Stimulated activated naive CD4-positive, alpha-beta T cell (primary cell): ENCODE measurements at regions not wholly inside any gene's neighbourhood (a gene's known extent, or its start where the extent isn't known, plus 50 kb on each side); places are given as distances from the start of the nearest gene placed in this dataset.
"Not testable (repeated sequence)": the region's sequence is repeated elsewhere in the genome, so short reads cannot be mapped to it uniquely, and the experiment has no call there.

Source experiments
- DNase-seq, 6 experiments: peaks; one replicate each; lab custom pipeline; 2025; lab: John Stamatoyannopoulos, UW

GRCh38 chr4:169894767-169895166, 131.4 kb downstream of the MFAP3L start:
- DNase-seq, result not testable (repeated sequence)

DNA sequence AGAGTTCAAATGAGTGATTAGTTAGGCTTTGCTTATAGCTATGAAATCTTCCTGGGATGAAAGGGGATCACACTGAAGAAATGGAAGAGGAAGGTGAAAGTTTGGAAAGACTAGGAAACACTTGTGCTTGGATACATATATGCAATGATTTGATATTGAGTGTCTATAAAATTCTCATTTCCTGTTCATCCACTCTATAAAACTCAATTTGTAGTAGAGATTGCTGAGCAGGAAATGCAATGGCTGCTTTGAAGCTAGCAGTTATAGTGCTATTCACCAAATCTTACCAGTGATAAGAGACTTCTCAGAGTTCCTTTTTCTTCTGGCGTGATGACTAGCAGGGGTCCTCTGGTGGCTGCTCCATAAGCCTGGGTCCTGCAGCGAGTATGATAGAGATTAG, 128.1 kb upstream of the HPF1 start:
- no peak for DNase-seq

DNA sequence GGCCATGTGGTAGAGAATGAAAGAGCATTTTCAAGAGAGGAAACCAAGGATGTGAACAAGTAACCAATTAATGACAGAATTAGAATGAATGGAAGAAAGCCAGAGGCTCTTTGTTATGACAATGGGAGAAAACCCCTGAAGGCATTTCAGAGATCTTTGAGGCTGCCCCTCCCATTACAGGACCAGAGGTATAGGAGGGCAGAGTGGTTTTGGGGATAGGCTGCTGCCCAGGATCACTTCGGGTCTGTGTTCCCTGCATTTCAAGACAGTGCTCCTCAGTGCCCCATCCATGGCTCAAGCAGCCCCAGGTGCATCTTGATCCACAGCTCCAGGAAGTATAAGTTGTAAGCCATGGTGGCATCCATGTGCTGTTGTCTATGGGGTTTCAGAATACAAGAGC, 124.0 kb upstream of the HPF1 start:
- DNase-seq, result no peak

GRCh38 chr4:169870507-169870906, 112.8 kb upstream of the HPF1 start:
- DNase-seq, result no peak

- DNase-seq, result no peak
Measured at GRCh38 chr4:169869490-169869889, 111.7 kb upstream of the HPF1 start.

- no peak for DNase-seq
Measured at GRCh38 chr4:169861593-169861992, 103.8 kb upstream of the HPF1 start.

DNA sequence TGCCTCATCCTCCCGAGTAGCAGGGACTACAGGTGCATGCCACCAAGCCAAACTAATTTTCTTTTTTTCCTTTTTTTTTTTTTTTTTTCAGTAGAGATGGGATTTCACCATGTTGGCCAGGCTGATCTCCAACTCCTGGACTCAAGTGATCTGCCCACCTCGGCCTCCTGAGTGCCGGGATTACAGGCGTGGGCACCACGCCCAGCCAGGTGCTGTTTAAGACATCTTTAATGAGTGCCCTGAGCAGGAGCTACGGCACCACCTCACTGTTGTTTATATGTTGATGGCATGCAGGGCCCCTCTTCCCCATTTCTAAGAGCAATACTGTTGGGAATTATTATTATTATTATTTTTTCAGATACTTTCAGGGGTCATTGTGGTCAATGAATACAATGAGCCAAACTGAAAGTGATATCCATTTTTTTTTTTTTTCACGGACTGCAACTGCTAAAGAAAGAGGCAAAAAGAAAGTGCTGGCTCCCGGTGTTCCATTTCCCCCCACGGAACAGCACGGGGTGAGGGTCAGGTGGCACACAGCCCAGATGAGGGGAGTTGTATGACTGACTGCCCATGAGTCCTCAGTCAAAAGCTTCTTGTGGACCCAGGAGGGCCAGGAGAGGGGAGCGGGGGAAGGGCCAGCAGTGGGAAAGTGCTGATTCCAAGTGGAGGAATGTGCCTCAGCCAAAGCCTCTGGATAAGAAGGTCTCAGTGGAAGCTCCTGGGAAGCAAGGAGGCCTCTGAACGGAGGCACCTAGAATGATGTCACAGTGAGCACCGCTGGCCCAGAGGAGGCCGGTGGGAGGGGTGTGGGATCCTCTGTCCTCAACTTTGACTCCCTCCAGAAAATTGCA, 101.8 kb upstream of the HPF1 start:
- DNase-seq, result no peak

- no peak for DNase-seq
Measured at GRCh38 chr4:169854090-169854489, 96.3 kb upstream of the HPF1 start.

- DNase-seq, result no peak
Measured at GRCh38 chr4:169852481-169852880, 94.7 kb upstream of the HPF1 start.

DNA sequence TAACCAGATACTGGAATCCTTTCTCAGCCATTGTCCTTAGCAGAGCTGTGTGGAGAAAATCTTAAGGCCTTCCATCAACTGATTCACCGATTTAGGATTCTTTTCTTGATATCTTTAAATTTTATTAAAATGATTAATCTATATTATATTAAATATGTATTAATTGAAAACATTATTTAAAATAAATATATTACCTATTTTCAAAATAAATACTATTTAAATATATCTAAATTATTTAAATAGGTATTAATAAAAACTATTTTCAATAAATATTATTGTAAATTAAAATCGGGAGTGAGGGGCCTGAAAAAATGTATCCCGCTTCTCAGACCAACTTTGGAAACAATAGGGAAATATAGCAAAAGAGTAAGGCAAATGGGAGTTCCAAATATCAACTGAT, 94.0 kb upstream of the HPF1 start:
- DNase-seq, result no peak

GRCh38 chr4:169849456-169849855, 91.7 kb upstream of the HPF1 start:
- DNase-seq, result no peak

DNA sequence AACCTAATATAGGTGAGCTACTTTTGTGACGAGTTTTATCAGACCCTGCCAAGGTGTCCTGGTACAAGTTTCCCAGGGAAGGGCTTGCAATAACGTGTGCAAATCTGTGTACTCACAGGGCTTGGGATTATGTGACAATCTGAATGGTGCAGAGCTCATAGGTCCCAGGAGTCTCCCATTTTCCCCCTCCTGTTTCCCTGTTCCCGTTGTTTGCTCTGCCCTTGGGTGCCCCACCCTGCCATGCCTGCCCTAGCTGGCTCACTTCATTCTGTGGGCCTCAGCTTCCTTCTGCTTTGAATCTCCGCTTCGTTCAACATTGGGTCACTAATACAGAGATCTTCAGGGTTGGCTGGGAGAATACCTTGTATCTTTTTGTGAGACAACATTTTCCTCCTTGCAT, 90.3 kb upstream of the HPF1 start:
- no peak for DNase-seq

GRCh38 chr4:169847171-169847570, 89.4 kb upstream of the HPF1 start:
- no peak for DNase-seq

- no peak for DNase-seq
Measured at GRCh38 chr4:169846396-169846795, 88.7 kb upstream of the HPF1 start.

- DNase-seq, result no peak
Measured at GRCh38 chr4:169841776-169842175, 84.0 kb upstream of the HPF1 start.

DNA sequence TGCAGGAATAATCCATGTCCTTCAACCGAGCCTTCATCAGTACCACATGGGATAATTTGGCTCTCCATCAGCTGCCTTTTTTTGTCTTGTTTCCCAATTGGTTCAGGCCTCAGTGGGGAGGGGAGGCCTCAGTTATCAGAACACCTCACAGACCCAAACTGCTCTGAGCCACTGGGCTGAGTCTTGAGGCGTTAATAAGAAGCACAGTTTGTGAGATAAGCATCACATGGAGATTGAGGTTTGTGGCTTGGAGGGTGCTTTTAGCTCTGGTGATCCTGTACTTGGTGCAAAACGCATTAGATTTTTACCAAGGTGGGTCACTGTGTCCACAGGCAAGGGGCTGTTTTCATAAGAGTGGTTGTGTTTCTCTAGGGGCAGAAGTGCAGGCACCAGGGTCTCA, 82.8 kb upstream of the HPF1 start:
- DNase-seq, result no peak

DNA sequence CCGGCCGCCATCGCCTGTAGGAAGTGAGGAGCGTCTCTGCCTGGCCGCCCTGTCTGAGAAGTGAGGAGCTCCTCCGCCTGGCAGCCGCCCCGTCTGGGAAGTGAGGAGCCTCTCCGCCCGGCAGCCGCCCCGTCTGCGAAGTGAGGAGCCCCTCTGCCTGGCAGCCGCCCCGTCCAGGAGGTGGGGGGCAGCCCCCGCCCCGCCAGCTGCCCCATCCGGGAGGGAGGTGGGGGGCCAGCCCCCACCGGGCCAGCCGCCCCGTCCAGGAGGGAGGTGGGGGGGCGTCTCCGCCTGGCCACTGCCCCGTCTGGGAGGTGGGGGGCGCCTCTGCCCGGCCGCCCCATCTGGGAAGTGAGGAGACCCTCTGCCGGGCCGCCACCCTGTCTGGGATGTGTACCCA, 70.6 kb upstream of the HPF1 start:
- DNase-seq, result not testable (repeated sequence)

DNA sequence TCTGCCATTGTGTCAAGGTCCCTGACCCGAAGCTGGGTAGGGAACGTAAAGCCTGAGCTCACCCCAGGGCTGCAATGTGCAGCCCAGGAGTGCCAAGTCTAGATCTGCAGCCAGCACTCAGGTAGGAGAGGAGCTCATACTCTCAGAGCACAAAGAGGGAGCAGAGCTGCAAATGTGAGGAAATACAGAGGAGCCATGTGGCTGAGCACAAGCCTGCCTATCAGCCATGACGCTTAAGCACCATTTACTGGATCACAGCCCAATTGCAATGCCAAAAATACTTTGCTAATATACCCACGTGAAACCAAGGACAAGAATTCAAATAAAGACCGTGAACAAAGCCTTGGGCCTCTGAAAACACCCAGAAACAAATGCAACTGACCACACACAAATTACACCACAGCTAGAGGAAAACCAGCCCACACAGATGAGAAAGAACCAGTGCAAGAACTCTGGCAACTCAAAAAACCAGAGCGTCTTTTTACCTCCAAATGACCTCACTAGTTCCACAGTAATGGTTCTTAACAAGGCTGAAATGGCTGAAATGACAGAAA, 69.0 kb upstream of the HPF1 start:
- DNase-seq, result no peak

- DNase-seq, result peak in 2 of 6 experiments; percentile 7 to 15
Measured at GRCh38 chr4:169823685-169824084, 65.9 kb upstream of the HPF1 start.

DNA sequence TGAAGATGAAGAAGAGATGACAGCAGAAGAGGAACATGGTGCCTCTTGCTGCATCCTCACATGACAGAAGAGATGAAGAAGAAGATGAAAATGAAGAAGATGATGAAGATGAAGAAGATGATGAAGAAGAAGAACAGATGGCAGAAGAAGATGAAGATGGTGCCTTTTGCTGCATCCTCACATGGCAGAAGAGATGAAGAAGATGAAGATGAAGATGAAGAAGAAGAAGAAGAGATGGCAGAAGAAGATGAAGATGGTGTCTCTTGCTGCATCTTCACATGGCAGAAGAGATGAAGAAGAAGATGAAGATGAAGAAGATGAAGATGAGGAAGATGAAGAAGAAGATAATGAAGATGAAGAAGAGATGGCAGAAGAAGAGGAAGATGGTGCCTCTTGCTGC, 63.7 kb upstream of the HPF1 start:
- DNase-seq, result no peak

DNA sequence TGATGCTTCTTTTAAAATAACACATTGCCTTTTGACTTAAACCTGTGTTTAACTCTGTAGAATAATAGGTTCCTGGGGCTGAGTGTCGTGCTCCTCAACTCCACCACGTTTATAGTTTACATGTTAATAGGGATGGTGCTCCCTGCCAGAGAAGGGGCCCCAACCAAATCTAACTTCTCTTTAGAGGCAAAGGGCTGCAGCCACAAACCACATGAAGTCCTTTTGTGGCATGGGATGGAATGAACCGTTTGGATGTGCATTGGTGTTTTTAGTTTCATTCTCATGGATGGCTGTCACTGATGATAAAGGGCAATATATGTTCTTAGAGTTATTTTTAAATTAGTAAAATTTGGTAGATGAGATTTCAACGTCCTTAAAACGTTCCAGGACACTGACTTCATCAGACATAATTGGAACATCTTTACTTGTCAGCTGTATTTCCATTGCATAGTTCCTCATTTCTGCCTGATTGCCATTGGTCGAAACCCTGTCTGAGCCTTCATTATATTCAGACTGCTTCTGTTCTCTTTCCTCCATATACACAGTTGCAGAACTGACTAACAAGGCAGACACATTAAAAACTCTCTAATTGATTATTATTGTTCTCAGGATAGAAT, 60.4 kb upstream of the HPF1 start:
- no peak for DNase-seq

GRCh38 chr4:169815606-169816005, 57.9 kb upstream of the HPF1 start:
- no peak for DNase-seq

DNA sequence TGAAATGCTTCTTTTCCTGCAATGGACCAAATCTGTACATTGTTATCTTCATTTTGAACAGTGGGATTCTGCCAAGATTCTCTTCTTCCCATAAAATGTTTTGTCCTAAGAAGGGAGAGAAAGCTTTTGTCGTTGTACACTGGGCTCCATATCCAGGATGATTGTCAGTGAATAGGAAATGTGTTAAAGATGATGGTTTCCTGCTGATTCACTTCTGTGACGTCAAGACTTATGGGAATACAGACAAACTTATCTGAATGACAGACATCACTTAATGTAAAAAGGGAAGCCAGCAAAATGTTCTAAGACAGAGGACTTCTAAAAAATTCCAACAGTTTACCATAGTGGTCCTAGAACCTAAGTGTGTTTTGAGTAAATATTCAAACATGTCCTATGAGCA, 53.7 kb upstream of the HPF1 start:
- no peak for DNase-seq
